PFSK-1 (cell line): ENCODE measurements at regions not wholly inside any gene's neighbourhood (a gene's known extent, or its start where the extent isn't known, plus 50 kb on each side); places are given as distances from the start of the nearest gene placed in this dataset.

Experiments
- POLR2AphosphoS5 ChIP-seq: IDR thresholded peaks from 2 replicates; pipeline ENCODE4 v1.6.1; 2012; ENCODE audit warnings: low read depth, mild to moderate bottlenecking, control low read depth, low read length, moderate library complexity
- REST ChIP-seq, 2 experiments: IDR thresholded peaks; 2 replicates each; pipeline versions ENCODE4 v1.6.1 to v1.8.0; 2011 to 2012; ENCODE audit warnings: low read depth in 2 of 2, low read length in 2 of 2, control low read depth in 1 of 2, inconsistent platforms in 1 of 2, mild to moderate bottlenecking in 1 of 2, moderate library complexity in 1 of 2; ENCODE audit not compliant: insufficient read depth in 1 of 2
- SIN3A ChIP-seq: IDR thresholded peaks from 2 replicates; pipeline ENCODE4 v1.6.1; 2012; ENCODE audit warnings: mild to moderate bottlenecking, low read length, moderate library complexity, borderline replicate concordance; ENCODE audit not compliant: insufficient read depth
- TAF1 ChIP-seq: IDR thresholded peaks from 2 replicates; pipeline ENCODE4 v1.6.1; 2012; ENCODE audit warnings: low read length, control low read depth, borderline replicate concordance; ENCODE audit not compliant: insufficient read depth

- no peak for TF ChIP-seq SIN3A
- no peak for TF ChIP-seq POLR2AphosphoS5
- no peak for TF ChIP-seq TAF1
- no peak for TF ChIP-seq REST (IDR thresholded peaks at IDR 0.05; ENCODE audit: insufficient read depth in 1 of 2, low read depth in 2 of 2, low read length in 2 of 2)
These were observed 1088.2 kb downstream of the TBC1D22A start for GRCh38 chr22:47850644-47851151.
